DND-41 (cell line): ENCODE measurements at regions not wholly inside any gene's neighbourhood (a gene's known extent, or its start where the extent isn't known, plus 50 kb on each side); places are given as distances from the start of the nearest gene placed in this dataset.

Source experiments
- CTCF ChIP-seq: IDR thresholded peaks from 2 replicates; pipeline ENCODE4 v1.5.1; 2012; ENCODE audit warnings: borderline replicate concordance, low read length, moderate library complexity, mild to moderate bottlenecking; ENCODE audit not compliant: poor library complexity, severe bottlenecking; ENCODE audit errors: extremely low read depth
- EZH2 ChIP-seq: IDR thresholded peaks from 3 replicates; pipeline ENCODE4 v1.6.1; 2012; ENCODE audit warnings: borderline replicate concordance, low read depth, mild to moderate bottlenecking, moderate library complexity, low read length, inconsistent platforms; ENCODE audit not compliant: severe bottlenecking

DNA sequence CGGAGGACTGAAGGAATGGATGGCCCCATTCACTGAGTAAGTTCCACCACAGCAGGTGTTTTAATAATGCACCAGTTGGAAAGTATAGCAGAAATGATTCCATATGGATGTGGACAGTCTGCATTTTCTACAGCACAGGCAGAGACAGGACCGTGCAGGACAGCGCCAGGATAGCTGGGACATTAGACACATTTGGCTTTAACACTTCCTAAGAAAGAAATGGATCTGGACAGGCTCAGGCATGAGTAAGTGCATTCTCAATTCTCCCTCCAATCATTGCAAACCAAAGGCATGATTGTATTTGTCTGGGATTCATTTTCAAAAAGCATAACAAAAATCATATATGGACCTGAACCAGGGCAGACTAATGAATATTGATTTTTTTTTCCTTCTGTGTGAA, 233.0 kb upstream of the POU2AF2 start:
- no peak for TF ChIP-seq CTCF
- TF ChIP-seq EZH2 = no peak
